ENCODE measurements at regions not wholly inside any gene's neighbourhood (a gene's known extent, or its start where the extent isn't known, plus 50 kb on each side); places are given as distances from the start of the nearest gene placed in this dataset.

DNA sequence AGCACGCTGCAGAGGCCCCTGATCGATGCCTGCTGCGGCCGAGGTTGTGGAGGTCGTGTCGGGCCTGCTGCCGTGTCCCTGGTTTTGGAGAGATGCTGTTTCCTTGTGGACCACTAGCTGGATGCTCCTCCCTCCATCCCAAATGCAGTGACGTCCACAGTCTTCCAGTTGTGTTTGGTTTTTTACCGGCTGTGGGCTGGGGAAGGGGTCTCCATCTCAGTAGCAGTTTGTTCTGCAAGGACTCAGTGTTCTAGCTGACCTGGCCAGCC lies 143.0 kb upstream of the SHH start:
- H3K27ac ChIP-seq (ENCODE audit: low read length), result no peak overlapping the region
- DNase-seq (ENCODE audit: low read depth, low spot score) (no peak), ATAC-seq (no peak)
- H3K4me1 ChIP-seq (ENCODE audit: control insufficient read depth, insufficient read depth, low read length), result peaks cover 22% of the 10 kb centered on the region
- ChIA-PET POLR2A (no interaction called here), CTCF (no interaction called here)
- H3K27me3 ChIP-seq (ENCODE audit: control insufficient read depth, insufficient read depth, low read length), result no peaks in the 10 kb centered on the region
- H3K4me3 ChIP-seq (ENCODE audit: low read depth in 2 of 2, low read length in 2 of 2), result no peak overlapping the region
- H3K9me3 ChIP-seq (ENCODE audit: control insufficient read depth, insufficient read depth, low read depth, low read length), result no peaks in the 10 kb centered on the region
- no peaks in the 10 kb centered on the region for H3K36me3 ChIP-seq (ENCODE audit: control insufficient read depth, insufficient read depth, low read length)
- intact Hi-C loops (cut with micrococcal nuclease; ENCODE audit: unreplicated experiment) (no loop called here), in situ Hi-C loops (cut with HindIII; ENCODE audit: low pct_unique_long_range_greater_than_20kb, low sequenced_read_pairs) (no loop called here)
- TF ChIP-seq TCF7L2 (IDR thresholded peaks at IDR 0.05; ENCODE audit: low read depth, low read length), result no peak
- TF ChIP-seq, protein P1, sequence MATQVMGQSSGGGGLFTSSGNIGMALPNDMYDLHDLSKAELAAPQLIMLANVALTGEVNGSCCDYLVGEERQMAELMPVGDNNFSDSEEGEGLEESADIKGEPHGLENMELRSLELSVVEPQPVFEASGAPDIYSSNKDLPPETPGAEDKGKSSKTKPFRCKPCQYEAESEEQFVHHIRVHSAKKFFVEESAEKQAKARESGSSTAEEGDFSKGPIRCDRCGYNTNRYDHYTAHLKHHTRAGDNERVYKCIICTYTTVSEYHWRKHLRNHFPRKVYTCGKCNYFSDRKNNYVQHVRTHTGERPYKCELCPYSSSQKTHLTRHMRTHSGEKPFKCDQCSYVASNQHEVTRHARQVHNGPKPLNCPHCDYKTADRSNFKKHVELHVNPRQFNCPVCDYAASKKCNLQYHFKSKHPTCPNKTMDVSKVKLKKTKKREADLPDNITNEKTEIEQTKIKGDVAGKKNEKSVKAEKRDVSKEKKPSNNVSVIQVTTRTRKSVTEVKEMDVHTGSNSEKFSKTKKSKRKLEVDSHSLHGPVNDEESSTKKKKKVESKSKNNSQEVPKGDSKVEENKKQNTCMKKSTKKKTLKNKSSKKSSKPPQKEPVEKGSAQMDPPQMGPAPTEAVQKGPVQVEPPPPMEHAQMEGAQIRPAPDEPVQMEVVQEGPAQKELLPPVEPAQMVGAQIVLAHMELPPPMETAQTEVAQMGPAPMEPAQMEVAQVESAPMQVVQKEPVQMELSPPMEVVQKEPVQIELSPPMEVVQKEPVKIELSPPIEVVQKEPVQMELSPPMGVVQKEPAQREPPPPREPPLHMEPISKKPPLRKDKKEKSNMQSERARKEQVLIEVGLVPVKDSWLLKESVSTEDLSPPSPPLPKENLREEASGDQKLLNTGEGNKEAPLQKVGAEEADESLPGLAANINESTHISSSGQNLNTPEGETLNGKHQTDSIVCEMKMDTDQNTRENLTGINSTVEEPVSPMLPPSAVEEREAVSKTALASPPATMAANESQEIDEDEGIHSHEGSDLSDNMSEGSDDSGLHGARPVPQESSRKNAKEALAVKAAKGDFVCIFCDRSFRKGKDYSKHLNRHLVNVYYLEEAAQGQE (IDR thresholded peaks at IDR 0.05; ENCODE audit: insufficient read depth in 1 of 2, low read depth in 2 of 2, low read length in 1 of 2), result no peak
- no peak for TF ChIP-seq SIN3A (IDR thresholded peaks at IDR 0.05; ENCODE audit: borderline replicate concordance, insufficient read depth, low read depth, low read length)
- TF ChIP-seq CTCF (IDR thresholded peaks at IDR 0.05), result no peak
- TF ChIP-seq POLR2AphosphoS5 (IDR thresholded peaks at IDR 0.05; ENCODE audit: low read depth, low read length), result no peak
- no TSS peak for BruUV-seq (replicated peaks)

- intact Hi-C loops (cut with micrococcal nuclease; ENCODE audit: unreplicated experiment) (no loop called here), in situ Hi-C loops (cut with HindIII; ENCODE audit: low pct_unique_long_range_greater_than_20kb, low sequenced_read_pairs) (no loop called here)
- TF ChIP-seq TCF7L2 (IDR thresholded peaks at IDR 0.05; ENCODE audit: low read depth, low read length) (no peak), SIN3A (IDR thresholded peaks at IDR 0.05; ENCODE audit: borderline replicate concordance, insufficient read depth, low read depth, low read length) (no peak), CTCF (IDR thresholded peaks at IDR 0.05) (no peak), POLR2AphosphoS5 (IDR thresholded peaks at IDR 0.05; ENCODE audit: low read depth, low read length) (no peak)
- TF ChIP-seq, protein P1 (IDR thresholded peaks at IDR 0.05; ENCODE audit: insufficient read depth in 1 of 2, low read depth in 2 of 2, low read length in 1 of 2), result no peak
- Histone ChIP-seq H3K27ac (ENCODE audit: low read length) (no peak overlapping the region), H3K27me3 (ENCODE audit: control insufficient read depth, insufficient read depth, low read length) (no peaks in the 10 kb centered on the region), H3K36me3 (ENCODE audit: control insufficient read depth, insufficient read depth, low read length) (no peaks in the 10 kb centered on the region), H3K4me1 (ENCODE audit: control insufficient read depth, insufficient read depth, low read length) (peaks cover 24% of the 10 kb centered on the region), H3K9me3 (ENCODE audit: control insufficient read depth, insufficient read depth, low read depth, low read length) (no peaks in the 10 kb centered on the region), H3K4me3 (ENCODE audit: low read depth in 2 of 2, low read length in 2 of 2) (no peak overlapping the region)
- ATAC-seq, result no peak
- ChIA-PET POLR2A (no interaction called here), CTCF (no interaction called here)
- BruUV-seq (replicated peaks), result no TSS peak
- no peak for DNase-seq (ENCODE audit: low read depth, low spot score)
Observed at GRCh38 chr7:155954550-155955366, 142.5 kb upstream of the SHH start.

Measured in Panc1 (cell line).